ENCODE measurements at regions not wholly inside any gene's neighbourhood (a gene's known extent, or its start where the extent isn't known, plus 50 kb on each side); places are given as distances from the start of the nearest gene placed in this dataset.

- CTCF ChIA-PET: no interaction called here
These were observed 1261.6 kb upstream of the GBE1 start for GRCh38 chr3:83023086-83023485.

GRCh38 chr3:83011481-83011880, 1250.0 kb upstream of the GBE1 start:
- CTCF ChIA-PET: no interaction called here
- POLR2A ChIA-PET: no interaction called here
- TF ChIP-seq FOXM1 (IDR thresholded peaks at IDR 0.05; ENCODE audit: borderline replicate concordance) (no peak), FOXK2 (IDR thresholded peaks at IDR 0.05) (no peak), CTBP1 (IDR thresholded peaks at IDR 0.05; ENCODE audit: borderline replicate concordance) (no peak), NFRKB (IDR thresholded peaks at IDR 0.05) (no peak), BHLHE40 (IDR thresholded peaks at IDR 0.05; ENCODE audit: borderline replicate concordance) (no peak), ZNF384 (IDR thresholded peaks at IDR 0.05) (no peak), ARNT (IDR thresholded peaks at IDR 0.05) (no peak), LEF1 (IDR thresholded peaks at IDR 0.05; ENCODE audit: borderline replicate concordance) (no peak), HDGF (IDR thresholded peaks at IDR 0.05; ENCODE audit: borderline replicate concordance) (no peak), ELF4 (IDR thresholded peaks at IDR 0.05) (no peak), FOXA1 (IDR thresholded peaks at IDR 0.05) (no peak), L3MBTL2 (conservative IDR thresholded peaks at IDR 0.05) (no peak), SP1 (IDR thresholded peaks at IDR 0.05) (no peak), PKNOX1 (IDR thresholded peaks at IDR 0.05) (no peak), SUZ12 (IDR thresholded peaks at IDR 0.05) (no peak), TARDBP (IDR thresholded peaks at IDR 0.05) (no peak)
- DNase-seq (ENCODE audit: extremely low spot score): no peak

More at GRCh38 chr3:83023086-83023485, 1261.6 kb upstream of the GBE1 start:
- DNase-seq (ENCODE audit: extremely low spot score): no peak
- POLR2A ChIA-PET: no interaction called here
- no peak for TF ChIP-seq FOXK2 (IDR thresholded peaks at IDR 0.05)
- no peak for TF ChIP-seq FOXA1 (IDR thresholded peaks at IDR 0.05)
- no peak for TF ChIP-seq L3MBTL2 (conservative IDR thresholded peaks at IDR 0.05)
- no peak for TF ChIP-seq CTBP1 (IDR thresholded peaks at IDR 0.05; ENCODE audit: borderline replicate concordance)
- no peak for TF ChIP-seq LEF1 (IDR thresholded peaks at IDR 0.05; ENCODE audit: borderline replicate concordance)
- TF ChIP-seq SP1 (IDR thresholded peaks at IDR 0.05): no peak
- TF ChIP-seq ARNT (IDR thresholded peaks at IDR 0.05): no peak
- no peak for TF ChIP-seq SUZ12 (IDR thresholded peaks at IDR 0.05)
- TF ChIP-seq ZNF384 (IDR thresholded peaks at IDR 0.05): no peak
- no peak for TF ChIP-seq ELF4 (IDR thresholded peaks at IDR 0.05)
- no peak for TF ChIP-seq HDGF (IDR thresholded peaks at IDR 0.05; ENCODE audit: borderline replicate concordance)
- TF ChIP-seq NFRKB (IDR thresholded peaks at IDR 0.05): no peak
- no peak for TF ChIP-seq FOXM1 (IDR thresholded peaks at IDR 0.05; ENCODE audit: borderline replicate concordance)

DNA sequence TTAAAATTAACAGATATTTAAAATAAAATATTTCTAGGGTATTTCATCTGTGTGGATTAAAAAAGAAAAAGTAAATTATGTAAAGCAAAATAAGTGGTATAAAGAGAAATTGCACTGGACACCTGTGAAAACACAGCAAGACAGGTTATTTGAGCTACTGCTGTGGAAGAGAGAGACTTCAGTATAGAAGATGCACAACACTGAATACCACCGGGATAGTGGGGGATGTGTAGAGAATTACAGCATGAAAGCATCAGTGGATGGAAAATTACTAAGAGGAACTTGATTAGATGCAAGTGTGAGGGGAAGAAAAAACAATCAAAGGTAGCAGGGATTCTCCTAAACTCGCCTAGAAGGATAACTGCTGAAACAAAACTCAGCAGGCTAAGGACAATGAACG, 1242.5 kb upstream of the GBE1 start:
- ChIA-PET CTCF (no interaction called here), POLR2A (no interaction called here)
- no peak for DNase-seq (ENCODE audit: extremely low spot score)
- no peak for TF ChIP-seq PKNOX1 (IDR thresholded peaks at IDR 0.05)
- TF ChIP-seq ZNF384 (IDR thresholded peaks at IDR 0.05): no peak
- no peak for TF ChIP-seq NFRKB (IDR thresholded peaks at IDR 0.05)
- TF ChIP-seq FOXM1 (IDR thresholded peaks at IDR 0.05; ENCODE audit: borderline replicate concordance): no peak
- no peak for TF ChIP-seq SUZ12 (IDR thresholded peaks at IDR 0.05)
- TF ChIP-seq SP1 (IDR thresholded peaks at IDR 0.05): no peak
- TF ChIP-seq HDGF (IDR thresholded peaks at IDR 0.05; ENCODE audit: borderline replicate concordance): no peak
- TF ChIP-seq L3MBTL2 (conservative IDR thresholded peaks at IDR 0.05): no peak
- TF ChIP-seq CTBP1 (IDR thresholded peaks at IDR 0.05; ENCODE audit: borderline replicate concordance): no peak
- TF ChIP-seq TARDBP (IDR thresholded peaks at IDR 0.05): no peak
- no peak for TF ChIP-seq FOXA1 (IDR thresholded peaks at IDR 0.05)
- TF ChIP-seq LEF1 (IDR thresholded peaks at IDR 0.05; ENCODE audit: borderline replicate concordance): no peak
- TF ChIP-seq ELF4 (IDR thresholded peaks at IDR 0.05): no peak
- no peak for TF ChIP-seq BHLHE40 (IDR thresholded peaks at IDR 0.05; ENCODE audit: borderline replicate concordance)
- TF ChIP-seq FOXK2 (IDR thresholded peaks at IDR 0.05): no peak
- TF ChIP-seq ARNT (IDR thresholded peaks at IDR 0.05): no peak

DNA sequence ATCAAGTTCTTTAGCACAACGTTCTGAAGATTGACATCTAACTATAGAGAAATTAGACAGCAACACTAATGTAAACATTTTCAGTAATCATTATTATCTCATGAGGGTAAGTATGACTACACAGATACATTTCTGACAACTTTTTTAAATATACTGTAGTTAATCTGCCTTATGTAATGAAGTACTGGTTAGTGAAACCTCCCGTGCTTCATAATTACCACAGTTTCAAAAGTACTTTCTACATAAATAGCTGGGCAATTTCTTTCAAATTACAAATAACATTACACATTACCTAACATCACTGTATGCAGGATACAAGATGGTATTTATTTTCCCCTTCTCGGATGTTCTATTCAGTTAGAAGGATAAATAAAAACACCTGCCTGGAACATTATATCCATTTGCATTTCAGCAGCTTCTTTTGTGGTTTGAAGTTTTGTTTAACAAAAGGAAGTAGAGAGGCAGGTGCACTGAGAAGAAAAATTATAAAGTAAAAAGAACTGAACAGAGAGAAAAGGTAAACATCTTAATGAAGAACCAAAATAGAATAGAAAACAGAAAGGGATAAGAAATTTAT, 1241.5 kb upstream of the GBE1 start:
- ChIA-PET POLR2A (no interaction called here), CTCF (no interaction called here)
- no peak for TF ChIP-seq PKNOX1 (IDR thresholded peaks at IDR 0.05)
- TF ChIP-seq ARNT (IDR thresholded peaks at IDR 0.05): no peak
- TF ChIP-seq SUZ12 (IDR thresholded peaks at IDR 0.05): no peak
- TF ChIP-seq ELF4 (IDR thresholded peaks at IDR 0.05): no peak
- no peak for TF ChIP-seq ZNF384 (IDR thresholded peaks at IDR 0.05)
- no peak for DNase-seq (ENCODE audit: extremely low spot score)

DNA sequence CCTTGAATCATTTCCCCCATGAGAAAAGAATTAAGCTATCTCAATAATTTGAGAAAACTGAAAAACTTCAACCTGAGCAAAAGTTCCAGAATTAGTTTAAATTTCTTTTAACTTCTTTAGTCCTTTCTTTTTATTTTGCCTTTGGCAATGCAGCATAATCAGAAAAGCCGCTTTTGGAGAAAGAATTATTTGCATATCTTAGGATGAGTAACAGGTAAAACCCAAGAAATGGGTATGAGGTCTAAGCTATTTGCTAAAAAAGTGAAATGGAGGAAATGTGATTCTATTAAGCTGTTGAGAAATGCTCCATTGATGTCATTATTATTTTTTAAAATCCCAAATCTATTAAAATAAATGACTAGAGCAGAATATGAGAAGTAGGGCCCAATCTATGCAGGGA, 1238.3 kb upstream of the GBE1 start:
- ChIA-PET CTCF (no interaction called here), POLR2A (no interaction called here)

DNA sequence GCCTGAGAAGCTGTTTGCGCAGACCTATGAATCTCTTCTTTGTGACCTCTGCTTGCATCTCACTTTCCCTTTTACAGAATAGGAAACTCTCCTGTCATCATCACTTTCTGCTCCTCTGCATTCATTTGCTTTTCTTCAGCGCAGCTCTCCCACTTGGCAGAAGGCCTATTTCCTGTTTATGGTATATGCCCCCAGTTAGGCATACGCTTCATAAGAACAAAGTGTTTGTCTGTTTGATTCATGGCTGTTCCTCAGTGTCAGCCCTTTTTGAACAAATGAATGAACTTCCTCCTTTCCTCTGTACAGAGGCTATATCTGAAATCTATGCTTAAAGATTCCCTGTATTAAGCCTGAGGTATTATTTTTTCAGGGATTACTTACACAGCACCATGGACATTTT, 1216.9 kb upstream of the GBE1 start:
- ChIA-PET CTCF (no interaction called here), POLR2A (no interaction called here)
- no peak for DNase-seq (ENCODE audit: extremely low spot score)
- TF ChIP-seq ARNT (IDR thresholded peaks at IDR 0.05): no peak
- no peak for TF ChIP-seq ZNF384 (IDR thresholded peaks at IDR 0.05)
- TF ChIP-seq FOXK2 (IDR thresholded peaks at IDR 0.05): no peak
- no peak for TF ChIP-seq BHLHE40 (IDR thresholded peaks at IDR 0.05; ENCODE audit: borderline replicate concordance)
- TF ChIP-seq FOXM1 (IDR thresholded peaks at IDR 0.05; ENCODE audit: borderline replicate concordance): no peak
- no peak for TF ChIP-seq SP1 (IDR thresholded peaks at IDR 0.05)
- no peak for TF ChIP-seq ELF4 (IDR thresholded peaks at IDR 0.05)
- no peak for TF ChIP-seq FOXA1 (IDR thresholded peaks at IDR 0.05)
- no peak for TF ChIP-seq HDGF (IDR thresholded peaks at IDR 0.05; ENCODE audit: borderline replicate concordance)
- TF ChIP-seq CTBP1 (IDR thresholded peaks at IDR 0.05; ENCODE audit: borderline replicate concordance): no peak
- no peak for TF ChIP-seq SUZ12 (IDR thresholded peaks at IDR 0.05)
- TF ChIP-seq TARDBP (IDR thresholded peaks at IDR 0.05): no peak
- no peak for TF ChIP-seq NFRKB (IDR thresholded peaks at IDR 0.05)
- no peak for TF ChIP-seq LEF1 (IDR thresholded peaks at IDR 0.05; ENCODE audit: borderline replicate concordance)

More for the DNA sequence above, 1238.3 kb upstream of the GBE1 start:
- no peak for TF ChIP-seq FOXA1 (IDR thresholded peaks at IDR 0.05)
- TF ChIP-seq ARNT (IDR thresholded peaks at IDR 0.05): no peak
- TF ChIP-seq FOXK2 (IDR thresholded peaks at IDR 0.05): no peak
- no peak for TF ChIP-seq SP1 (IDR thresholded peaks at IDR 0.05)
- TF ChIP-seq LEF1 (IDR thresholded peaks at IDR 0.05; ENCODE audit: borderline replicate concordance): no peak
- TF ChIP-seq L3MBTL2 (conservative IDR thresholded peaks at IDR 0.05): no peak
- no peak for TF ChIP-seq ZNF384 (IDR thresholded peaks at IDR 0.05)
- no peak for TF ChIP-seq CTBP1 (IDR thresholded peaks at IDR 0.05; ENCODE audit: borderline replicate concordance)
- TF ChIP-seq HDGF (IDR thresholded peaks at IDR 0.05; ENCODE audit: borderline replicate concordance): no peak
- TF ChIP-seq ELF4 (IDR thresholded peaks at IDR 0.05): no peak
- no peak for TF ChIP-seq BHLHE40 (IDR thresholded peaks at IDR 0.05; ENCODE audit: borderline replicate concordance)
- no peak for DNase-seq (ENCODE audit: extremely low spot score)

Measured in HEK293T (cell line).